OCI-LY3 (cell line): ENCODE measurements at regions not wholly inside any gene's neighbourhood (a gene's known extent, or its start where the extent isn't known, plus 50 kb on each side); places are given as distances from the start of the nearest gene placed in this dataset.

ENCODE experiments used
- H2AFZ ChIP-seq: fragments of 200-600, 300-600 bp; shearing (Covaris generic); 2 replicates; pipeline ENCODE4 v1.6.0; 2014; ENCODE audit warnings: antibody characterized with exemption, low read depth, low read length
- H3K27ac ChIP-seq: fragments of 200-600, 300-600 bp; sonication (generic); 2 replicates; pipeline ENCODE4 v1.5.1; 2014; ENCODE audit warnings: mild to moderate bottlenecking, low read length, moderate library complexity, mixed read lengths
- H3K27me3 ChIP-seq: fragments of 200-600, 300-600 bp; sonication (generic); 2 replicates; pipeline ENCODE4 v1.6.1; 2014; ENCODE audit warnings: low read depth, low read length, mixed read lengths
- H3K36me3 ChIP-seq: fragments of 200-600, 300-600 bp; sonication (generic); replicated peaks from 2 replicates; pipeline ENCODE3; 2014; ENCODE audit warnings: low read depth, low read length, mixed read lengths
- H3K4me1 ChIP-seq: fragments of 300-600, 200-600 bp; sonication (generic); 2 replicates; pipeline ENCODE4 v1.6.1; 2014; ENCODE audit warnings: low read length, mixed read lengths
- H3K4me2 ChIP-seq: fragments of 200-600, 300-600 bp; sonication (generic); 2 replicates; pipeline ENCODE4 v1.6.1; 2014; ENCODE audit warnings: low read length, mixed read lengths
- H3K4me3 ChIP-seq: fragments of 300-600, 200-600 bp; sonication (generic); 2 replicates; pipeline ENCODE4 v1.5.1; 2014; ENCODE audit warnings: antibody characterized with exemption, mild to moderate bottlenecking, low read length, moderate library complexity
- H3K79me2 ChIP-seq: fragments of 300-600, 200-600 bp; shearing (Covaris generic); 2 replicates; pipeline ENCODE4 v1.6.1; 2014; ENCODE audit warnings: mild to moderate bottlenecking, low read length, mixed read lengths
- H3K9ac ChIP-seq: fragments of 300-600, 200-600 bp; shearing (Covaris generic); 2 replicates; pipeline ENCODE4 v1.6.0; 2014; ENCODE audit warnings: mild to moderate bottlenecking, low read length, moderate library complexity
- H3K9me3 ChIP-seq: fragments of 200-600, 300-600 bp; shearing (Covaris generic); 2 replicates; pipeline ENCODE4 v1.6.1; 2014; ENCODE audit warnings: low read length, mixed read lengths; ENCODE audit not compliant: insufficient read depth
- H4K20me1 ChIP-seq: fragments of 200-600, 300-600 bp; sonication (generic); 2 replicates; pipeline ENCODE4 v1.6.1; 2016; ENCODE audit warnings: low read length, mixed read lengths; ENCODE audit not compliant: insufficient read depth
- EZH2phosphoT487 ChIP-seq: fragments of 200-600 bp; shearing (Covaris generic); IDR thresholded peaks from 2 replicates; pipeline ENCODE4 v1.6.1; 2018; ENCODE audit warnings: antibody characterized with exemption, mixed run types, low read depth
- TF ChIP-seq, protein P1 (sequence below): fragments of 200-600, 300-600 bp; sonication (generic); IDR thresholded peaks from 2 replicates; pipeline ENCODE4 v1.5.1; 2014; ENCODE audit warnings: antibody characterized with exemption, low read length, low read depth

DNA sequence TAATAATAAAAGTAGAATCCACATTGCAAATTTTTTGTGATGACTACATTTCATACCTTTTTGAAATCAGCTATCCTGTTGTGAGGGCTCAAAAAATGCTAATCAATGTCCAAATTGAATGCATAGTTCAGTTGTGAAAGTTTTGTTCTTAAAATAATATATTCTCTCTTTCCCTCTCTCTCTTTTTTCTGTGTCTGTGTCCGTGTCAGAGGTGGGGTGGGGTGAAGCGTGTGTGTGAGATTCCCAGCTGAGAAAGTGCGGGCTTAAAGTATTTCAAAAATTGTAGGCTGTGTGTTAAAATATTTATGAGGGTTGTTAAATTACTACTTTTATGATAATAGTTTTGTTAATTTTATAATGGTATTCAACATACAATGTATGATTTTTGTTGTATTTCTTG is 388.0 kb upstream of the LRRTM4 start:
- H2AFZ ChIP-seq = no peak overlapping the region
- no peak overlapping the region for H3K4me3 ChIP-seq
- no peaks in the 10 kb centered on the region for H3K27me3 ChIP-seq
- no peaks in the 10 kb centered on the region for H4K20me1 ChIP-seq
- no peaks in the 10 kb centered on the region for H3K4me1 ChIP-seq
- no peaks in the 10 kb centered on the region for H3K36me3 ChIP-seq
- no peak overlapping the region for H3K4me2 ChIP-seq
- TF ChIP-seq, protein P1, sequence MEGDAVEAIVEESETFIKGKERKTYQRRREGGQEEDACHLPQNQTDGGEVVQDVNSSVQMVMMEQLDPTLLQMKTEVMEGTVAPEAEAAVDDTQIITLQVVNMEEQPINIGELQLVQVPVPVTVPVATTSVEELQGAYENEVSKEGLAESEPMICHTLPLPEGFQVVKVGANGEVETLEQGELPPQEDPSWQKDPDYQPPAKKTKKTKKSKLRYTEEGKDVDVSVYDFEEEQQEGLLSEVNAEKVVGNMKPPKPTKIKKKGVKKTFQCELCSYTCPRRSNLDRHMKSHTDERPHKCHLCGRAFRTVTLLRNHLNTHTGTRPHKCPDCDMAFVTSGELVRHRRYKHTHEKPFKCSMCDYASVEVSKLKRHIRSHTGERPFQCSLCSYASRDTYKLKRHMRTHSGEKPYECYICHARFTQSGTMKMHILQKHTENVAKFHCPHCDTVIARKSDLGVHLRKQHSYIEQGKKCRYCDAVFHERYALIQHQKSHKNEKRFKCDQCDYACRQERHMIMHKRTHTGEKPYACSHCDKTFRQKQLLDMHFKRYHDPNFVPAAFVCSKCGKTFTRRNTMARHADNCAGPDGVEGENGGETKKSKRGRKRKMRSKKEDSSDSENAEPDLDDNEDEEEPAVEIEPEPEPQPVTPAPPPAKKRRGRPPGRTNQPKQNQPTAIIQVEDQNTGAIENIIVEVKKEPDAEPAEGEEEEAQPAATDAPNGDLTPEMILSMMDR = no peak
- TF ChIP-seq EZH2phosphoT487 = no peak
- H3K27ac ChIP-seq = no peak overlapping the region
- no peaks in the 10 kb centered on the region for H3K79me2 ChIP-seq
- H3K9me3 ChIP-seq = no peaks in the 10 kb centered on the region; the same call in 1 of the 2 replicates
- H3K9ac ChIP-seq = no peak overlapping the region

DNA sequence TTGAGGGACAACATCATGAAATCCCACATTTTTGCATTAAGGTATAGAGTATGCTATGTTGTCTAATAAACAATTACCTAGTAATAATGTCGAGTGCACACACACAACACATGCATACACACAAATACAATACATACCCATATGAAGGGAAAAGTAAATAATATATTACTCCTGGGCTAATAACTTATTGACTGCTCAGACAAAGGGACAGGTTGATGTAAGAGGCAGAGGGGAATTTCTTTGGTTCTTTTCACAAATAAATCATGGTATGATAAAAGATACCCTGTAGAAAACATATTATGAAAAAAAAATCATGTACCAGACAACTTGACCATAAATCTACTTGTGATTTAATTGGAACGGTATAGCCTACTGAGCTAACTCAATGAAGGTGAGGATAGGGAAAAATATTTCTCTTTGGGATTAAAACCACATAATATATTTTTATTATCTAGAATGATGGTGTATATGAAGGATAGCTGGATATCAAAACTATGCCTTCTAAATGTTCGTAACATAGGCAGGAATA is 398.7 kb upstream of the LRRTM4 start:
- Histone ChIP-seq H4K20me1 (no peaks in the 10 kb centered on the region), H3K9me3 (no peaks in the 10 kb centered on the region), H3K36me3 (no peaks in the 10 kb centered on the region), H3K4me3 (no peak overlapping the region), H2AFZ (no peak overlapping the region), H3K27me3 (no peaks in the 10 kb centered on the region), H3K4me1 (no peaks in the 10 kb centered on the region), H3K27ac (no peak overlapping the region), H3K79me2 (no peaks in the 10 kb centered on the region), H3K9ac (no peak overlapping the region), H3K4me2 (no peak overlapping the region)
- TF ChIP-seq EZH2phosphoT487 = no peak
- TF ChIP-seq, protein P1 = no peak

DNA sequence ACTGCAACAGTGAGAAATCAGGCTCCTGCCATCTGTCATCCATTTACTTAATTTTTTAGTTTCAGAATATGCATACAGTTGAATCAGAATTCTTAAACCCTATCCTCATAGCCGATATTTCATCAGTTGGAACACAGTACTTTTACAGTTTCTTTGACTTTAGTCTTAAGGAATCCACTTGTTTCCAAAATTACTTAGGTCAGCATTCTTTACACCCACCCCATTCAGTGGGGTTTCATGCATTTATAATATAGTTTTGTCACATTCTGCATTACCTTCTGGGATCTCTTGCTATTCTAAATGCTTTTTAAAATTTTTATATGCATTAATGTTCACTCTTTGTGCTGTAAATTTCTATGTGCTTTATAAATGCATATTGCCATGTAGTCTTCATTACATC is 400.4 kb upstream of the LRRTM4 start:
- Histone ChIP-seq H2AFZ (no peak overlapping the region), H3K4me2 (no peak overlapping the region), H3K9ac (no peak overlapping the region), H3K79me2 (no peaks in the 10 kb centered on the region), H3K9me3 (no peaks in the 10 kb centered on the region), H3K4me3 (no peak overlapping the region), H3K36me3 (no peaks in the 10 kb centered on the region), H3K27ac (no peak overlapping the region), H3K4me1 (no peaks in the 10 kb centered on the region), H3K27me3 (no peaks in the 10 kb centered on the region), H4K20me1 (no peaks in the 10 kb centered on the region)
- TF ChIP-seq EZH2phosphoT487 = no peak
- TF ChIP-seq, protein P1 = no peak

DNA sequence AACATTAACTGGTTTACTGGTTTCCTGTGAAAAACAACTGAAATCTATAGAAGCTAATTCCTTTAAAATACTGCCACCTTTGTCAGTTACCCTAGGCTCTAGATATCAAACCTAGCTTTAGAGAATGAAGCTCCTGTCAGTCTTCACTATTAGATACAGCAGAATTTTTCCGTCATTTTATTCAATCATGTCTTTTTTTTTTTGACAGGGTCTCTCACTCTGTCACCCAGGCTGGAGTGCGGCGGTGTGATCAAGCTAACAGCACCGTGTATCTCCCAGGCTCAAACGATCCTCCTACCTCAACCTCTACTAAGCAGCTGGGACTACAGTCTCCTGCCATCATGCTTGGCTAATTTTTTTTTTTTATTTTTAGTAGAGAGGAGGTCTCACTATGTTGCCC is 415.2 kb upstream of the LRRTM4 start:
- Histone ChIP-seq H3K9me3 (no peaks in the 10 kb centered on the region), H2AFZ (no peak overlapping the region), H4K20me1 (no peaks in the 10 kb centered on the region), H3K27ac (no peak overlapping the region), H3K9ac (no peak overlapping the region), H3K4me3 (no peak overlapping the region), H3K4me1 (no peaks in the 10 kb centered on the region), H3K79me2 (no peaks in the 10 kb centered on the region), H3K36me3 (no peaks in the 10 kb centered on the region), H3K27me3 (no peaks in the 10 kb centered on the region), H3K4me2 (no peak overlapping the region)
- TF ChIP-seq, protein P1 = no peak
- TF ChIP-seq EZH2phosphoT487 = no peak
